LNCaP clone FGC (cell line): ENCODE measurements at regions not wholly inside any gene's neighbourhood (a gene's known extent, or its start where the extent isn't known, plus 50 kb on each side); places are given as distances from the start of the nearest gene placed in this dataset.

ENCODE experiments used
- DNase-seq: peaks from one replicate; pipeline ENCODE4 v3.0.0-alpha.2; 2011; ENCODE audit warnings: low read depth
- H3K4me3 ChIP-seq: 2 replicates; pipeline ENCODE4 v1.5.1; 2011; ENCODE audit warnings: mild to moderate bottlenecking, low read depth, low read length, control low read depth
- TF ChIP-seq, protein P1 (sequence below): IDR thresholded peaks from 2 replicates; pipeline ENCODE4 v1.5.1; 2012; ENCODE audit warnings: mild to moderate bottlenecking; ENCODE audit not compliant: control insufficient read depth, insufficient read depth; ENCODE audit errors: extremely low read depth

DNA sequence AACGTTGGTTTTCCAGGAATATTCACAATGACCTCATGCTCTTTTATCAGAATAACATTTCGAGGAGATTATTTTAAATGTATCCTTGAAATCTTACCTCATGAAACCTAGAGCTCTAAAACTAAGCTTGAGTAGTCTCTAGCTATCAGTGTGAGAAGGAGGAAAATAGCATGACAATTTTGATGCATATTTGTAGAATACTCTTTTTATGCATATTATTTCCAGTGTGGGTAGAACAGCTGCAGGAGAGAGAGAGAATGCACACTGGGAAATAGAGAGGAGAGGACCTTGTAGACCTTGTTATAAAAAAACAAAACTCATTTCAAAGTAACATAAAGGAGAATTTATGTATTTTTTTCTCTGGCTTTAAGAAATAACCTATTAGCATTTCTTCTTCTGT is 71.1 kb upstream of the VGLL2 start:
- DNase-seq, result no peak
- TF ChIP-seq, protein P1, sequence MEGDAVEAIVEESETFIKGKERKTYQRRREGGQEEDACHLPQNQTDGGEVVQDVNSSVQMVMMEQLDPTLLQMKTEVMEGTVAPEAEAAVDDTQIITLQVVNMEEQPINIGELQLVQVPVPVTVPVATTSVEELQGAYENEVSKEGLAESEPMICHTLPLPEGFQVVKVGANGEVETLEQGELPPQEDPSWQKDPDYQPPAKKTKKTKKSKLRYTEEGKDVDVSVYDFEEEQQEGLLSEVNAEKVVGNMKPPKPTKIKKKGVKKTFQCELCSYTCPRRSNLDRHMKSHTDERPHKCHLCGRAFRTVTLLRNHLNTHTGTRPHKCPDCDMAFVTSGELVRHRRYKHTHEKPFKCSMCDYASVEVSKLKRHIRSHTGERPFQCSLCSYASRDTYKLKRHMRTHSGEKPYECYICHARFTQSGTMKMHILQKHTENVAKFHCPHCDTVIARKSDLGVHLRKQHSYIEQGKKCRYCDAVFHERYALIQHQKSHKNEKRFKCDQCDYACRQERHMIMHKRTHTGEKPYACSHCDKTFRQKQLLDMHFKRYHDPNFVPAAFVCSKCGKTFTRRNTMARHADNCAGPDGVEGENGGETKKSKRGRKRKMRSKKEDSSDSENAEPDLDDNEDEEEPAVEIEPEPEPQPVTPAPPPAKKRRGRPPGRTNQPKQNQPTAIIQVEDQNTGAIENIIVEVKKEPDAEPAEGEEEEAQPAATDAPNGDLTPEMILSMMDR, result no peak
- no peak overlapping the region for H3K4me3 ChIP-seq

DNA sequence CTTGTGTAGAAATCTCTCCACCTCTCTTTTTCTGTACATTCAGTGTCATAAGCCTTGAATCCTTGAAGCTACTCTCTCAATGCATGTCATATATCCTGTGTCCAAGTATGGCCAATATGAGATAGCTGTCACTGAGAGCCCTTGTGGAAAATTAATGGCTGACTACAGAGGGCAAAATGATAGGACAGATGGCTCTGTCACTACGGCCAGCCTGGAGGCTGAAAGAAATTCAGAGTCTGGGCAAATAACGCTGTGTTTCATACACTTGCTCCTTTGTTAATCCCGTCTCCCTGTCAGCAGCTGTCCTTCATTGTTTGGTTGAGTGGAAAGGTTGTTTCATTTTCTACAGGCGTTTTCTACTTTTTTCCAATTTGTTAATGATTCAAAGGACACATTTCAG is 70.4 kb upstream of the VGLL2 start:
- TF ChIP-seq, protein P1, result no peak
- no peak overlapping the region for H3K4me3 ChIP-seq
- DNase-seq, result no peak

GRCh38 chr6:117195728-117196127 is 69.6 kb upstream of the VGLL2 start:
- TF ChIP-seq, protein P1, result no peak
- DNase-seq, result no peak

DNA sequence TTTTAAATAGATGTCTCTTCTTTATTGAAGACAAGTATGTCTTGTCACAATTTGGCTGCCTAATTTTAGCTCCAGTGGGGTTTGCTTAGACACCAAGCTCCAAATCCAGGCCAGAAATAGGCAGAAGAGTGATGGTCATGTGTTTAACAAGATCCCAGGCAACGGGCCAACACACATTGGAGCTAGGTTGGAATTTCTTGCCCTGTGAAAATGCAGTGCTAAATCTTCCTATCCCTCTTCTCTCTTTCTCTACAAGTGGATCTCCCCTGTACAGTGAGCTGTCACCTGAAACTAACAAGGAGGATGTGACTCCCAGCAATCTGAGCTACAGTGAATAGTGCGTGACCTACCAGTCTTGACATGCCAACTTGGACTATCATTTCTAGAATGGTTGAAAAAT is 65.3 kb upstream of the VGLL2 start:
- H3K4me3 ChIP-seq, result no peak overlapping the region
- TF ChIP-seq, protein P1, result no peak
- DNase-seq, result no peak

More at GRCh38 chr6:117195728-117196127, 69.6 kb upstream of the VGLL2 start:
- H3K4me3 ChIP-seq, result no peak overlapping the region

DNA sequence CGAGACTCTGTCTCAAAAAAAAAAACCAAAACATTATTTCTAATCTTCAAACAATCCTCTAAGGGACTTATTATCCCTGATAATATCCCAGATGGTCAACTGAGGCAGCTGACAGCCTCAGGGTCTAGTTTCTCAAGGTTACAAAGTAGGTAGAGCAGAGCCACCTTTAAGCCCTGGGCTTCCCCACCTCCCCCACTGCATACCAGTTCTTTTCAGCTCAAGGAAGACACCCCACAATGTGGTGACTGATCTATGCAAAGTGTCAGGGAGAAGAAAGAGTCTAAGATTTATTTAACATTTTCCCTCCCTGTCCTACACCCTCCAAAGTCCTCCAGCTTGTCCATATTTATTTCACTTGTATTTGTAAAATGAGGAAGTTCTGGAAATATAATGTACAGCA is 60.5 kb upstream of the VGLL2 start:
- TF ChIP-seq, protein P1, result no peak
- no peak for DNase-seq

GRCh38 chr6:117205876-117206275 is 59.5 kb upstream of the VGLL2 start:
- TF ChIP-seq, protein P1, result no peak
- no peak for DNase-seq
- no peak overlapping the region for H3K4me3 ChIP-seq

More for the DNA sequence above, 60.5 kb upstream of the VGLL2 start:
- H3K4me3 ChIP-seq, result no peak overlapping the region

GRCh38 chr6:117206522-117206921 is 58.8 kb upstream of the VGLL2 start:
- DNase-seq, result no peak
- no peak overlapping the region for H3K4me3 ChIP-seq
- TF ChIP-seq, protein P1, result no peak
